CD4-positive, alpha-beta T cell treated with Interleukin-4 for 4 hours (primary cell): ENCODE measurements at regions not wholly inside any gene's neighbourhood (a gene's known extent, or its start where the extent isn't known, plus 50 kb on each side); places are given as distances from the start of the nearest gene placed in this dataset.
"Not testable (repeated sequence)": the region's sequence is repeated elsewhere in the genome, so short reads cannot be mapped to it uniquely, and the experiment has no call there.

Experiments used
- DNase-seq: peaks from one replicate; pipeline ENCODE4 v3.0.0-alpha.2; 2020

GRCh38 chr1:229863651-229864545 lies 203.1 kb upstream of the GALNT2 start:
- no peak for DNase-seq

- DNase-seq: no peak
These were observed 202.3 kb upstream of the GALNT2 start for GRCh38 chr1:229864686-229865230.

GRCh38 chr1:229865321-229865720 lies 201.7 kb upstream of the GALNT2 start:
- DNase-seq: not testable (repeated sequence)

DNA sequence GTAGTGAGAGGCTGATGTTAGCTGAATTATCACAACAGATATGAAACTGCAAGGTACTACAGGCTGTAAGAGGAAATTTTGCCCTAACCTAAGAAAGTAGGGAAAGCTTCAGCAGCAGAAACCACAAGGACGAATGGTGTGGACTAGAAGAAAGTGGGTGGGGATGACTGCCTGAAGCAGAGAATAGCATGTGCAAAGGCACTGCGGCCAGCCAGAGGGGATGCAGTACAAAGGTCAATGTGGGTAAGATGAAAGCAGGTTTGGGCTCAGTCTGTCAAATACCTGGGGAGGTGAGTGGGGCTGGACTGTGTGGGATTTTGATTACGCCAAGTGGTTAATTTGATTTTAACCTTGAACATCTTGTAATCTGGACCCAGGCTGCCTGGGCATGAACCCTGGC lies 199.3 kb upstream of the GALNT2 start:
- DNase-seq: no peak

GRCh38 chr1:229869240-229869639 lies 197.8 kb upstream of the GALNT2 start:
- no peak for DNase-seq

- DNase-seq: no peak
These were observed 197.4 kb upstream of the GALNT2 start for GRCh38 chr1:229869687-229870086.

DNA sequence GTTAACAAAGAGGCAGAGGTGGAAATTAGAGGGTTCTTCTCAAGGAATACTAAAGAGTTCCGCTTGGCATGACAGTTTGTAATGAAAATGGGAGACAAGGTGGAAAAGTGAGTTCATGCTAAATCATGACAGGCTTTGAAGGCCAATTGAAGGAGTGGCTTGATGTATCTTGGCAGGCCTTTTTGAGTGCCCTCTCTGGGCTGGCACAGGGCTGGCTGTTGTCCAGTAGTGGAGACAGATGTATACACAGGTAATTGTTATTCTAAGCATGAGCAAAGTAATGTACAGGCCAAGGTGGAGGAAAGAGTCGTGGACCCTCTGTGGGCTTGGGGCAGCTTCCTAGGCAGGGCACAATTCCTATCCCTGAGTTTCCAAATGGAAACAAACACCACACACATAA lies 196.7 kb upstream of the GALNT2 start:
- DNase-seq: no peak

GRCh38 chr1:229871078-229871676 lies 195.9 kb upstream of the GALNT2 start:
- no peak for DNase-seq

GRCh38 chr1:229874136-229874535 lies 192.9 kb upstream of the GALNT2 start:
- no peak for DNase-seq

GRCh38 chr1:229874609-229875008 lies 192.4 kb upstream of the GALNT2 start:
- DNase-seq: no peak

DNA sequence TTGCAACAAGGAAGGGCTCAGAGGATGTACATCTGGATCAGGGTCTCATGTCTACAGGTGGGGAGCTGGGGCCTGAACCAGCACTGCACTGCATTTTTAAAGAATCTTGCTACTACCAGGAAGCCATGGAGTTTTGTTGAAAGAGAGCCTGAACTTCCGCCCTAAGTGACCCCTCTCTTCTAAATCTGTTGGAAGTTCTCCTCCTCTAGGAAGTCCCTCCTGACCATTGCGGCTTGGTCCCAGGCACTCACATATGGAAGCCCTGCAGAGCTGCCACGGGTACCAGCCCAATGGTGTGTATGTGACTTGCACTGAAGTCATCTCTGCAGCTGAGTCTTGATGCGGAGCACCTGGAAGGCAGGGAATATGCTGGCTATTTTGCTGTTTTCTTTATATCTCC lies 192.0 kb upstream of the GALNT2 start:
- no peak for DNase-seq

GRCh38 chr1:229879746-229880145 lies 187.3 kb upstream of the GALNT2 start:
- no peak for DNase-seq

DNA sequence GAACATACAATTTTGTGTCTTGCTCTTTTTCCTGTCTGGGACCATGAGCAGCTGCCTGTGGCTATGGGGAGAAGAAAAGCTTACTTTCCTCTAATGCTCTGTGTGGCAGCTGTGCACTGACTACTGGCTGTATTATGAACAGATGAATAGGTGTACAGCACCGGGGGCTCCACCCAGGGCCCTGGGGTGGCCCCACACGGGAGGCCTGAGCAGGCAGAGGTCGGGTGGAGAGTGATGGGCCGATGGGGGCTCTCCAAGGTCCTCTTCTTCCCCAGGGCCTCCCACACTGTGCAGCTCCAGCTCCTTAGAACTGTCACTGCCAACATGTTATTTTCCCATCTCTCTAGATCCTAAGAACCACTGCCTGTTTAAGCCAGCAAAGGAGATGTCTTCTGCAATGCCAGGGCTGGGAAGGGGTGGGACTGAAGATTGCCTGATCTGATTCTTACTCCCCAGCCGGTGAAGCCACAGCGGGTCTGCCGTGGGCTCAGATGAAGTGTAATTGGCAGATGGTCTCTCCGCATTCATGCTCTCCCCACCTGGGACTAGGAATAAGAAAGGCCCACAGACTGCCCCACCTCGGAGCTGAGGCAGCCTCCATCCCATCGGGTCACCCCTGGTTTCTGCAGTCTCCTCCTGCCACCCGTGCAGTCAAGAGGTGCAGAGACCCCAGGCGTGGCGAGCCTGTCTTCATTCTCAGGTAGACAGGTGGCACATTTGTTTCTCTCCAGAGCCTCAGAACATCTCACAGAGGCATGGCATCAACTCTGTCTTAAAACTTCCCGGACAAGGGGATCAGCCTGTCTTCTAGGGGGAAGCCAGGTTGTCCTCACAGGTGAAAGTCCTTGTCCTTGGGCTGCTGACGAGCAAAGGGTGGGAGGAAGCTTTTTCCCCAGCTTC lies 186.5 kb upstream of the GALNT2 start:
- no peak for DNase-seq

DNA sequence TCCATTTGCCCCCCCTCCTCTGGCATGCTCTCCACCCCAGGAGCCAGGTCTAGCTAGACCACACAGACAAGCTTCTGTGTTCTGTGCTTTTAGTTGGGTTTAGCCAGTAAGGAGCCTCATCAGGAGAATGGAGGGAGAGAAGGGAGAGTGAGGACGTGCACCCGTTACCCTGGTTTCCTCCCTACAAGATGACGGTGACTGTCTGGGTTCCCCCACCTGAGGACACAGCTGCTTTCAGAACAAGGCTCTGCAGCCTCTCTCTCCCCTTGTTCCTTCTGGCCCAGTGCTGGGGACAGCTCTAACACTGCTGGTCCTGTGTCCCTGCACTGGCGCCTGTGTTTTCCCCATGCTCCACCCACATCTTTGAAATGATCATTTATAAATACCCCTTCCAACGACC lies 184.4 kb upstream of the GALNT2 start:
- DNase-seq: no peak

DNA sequence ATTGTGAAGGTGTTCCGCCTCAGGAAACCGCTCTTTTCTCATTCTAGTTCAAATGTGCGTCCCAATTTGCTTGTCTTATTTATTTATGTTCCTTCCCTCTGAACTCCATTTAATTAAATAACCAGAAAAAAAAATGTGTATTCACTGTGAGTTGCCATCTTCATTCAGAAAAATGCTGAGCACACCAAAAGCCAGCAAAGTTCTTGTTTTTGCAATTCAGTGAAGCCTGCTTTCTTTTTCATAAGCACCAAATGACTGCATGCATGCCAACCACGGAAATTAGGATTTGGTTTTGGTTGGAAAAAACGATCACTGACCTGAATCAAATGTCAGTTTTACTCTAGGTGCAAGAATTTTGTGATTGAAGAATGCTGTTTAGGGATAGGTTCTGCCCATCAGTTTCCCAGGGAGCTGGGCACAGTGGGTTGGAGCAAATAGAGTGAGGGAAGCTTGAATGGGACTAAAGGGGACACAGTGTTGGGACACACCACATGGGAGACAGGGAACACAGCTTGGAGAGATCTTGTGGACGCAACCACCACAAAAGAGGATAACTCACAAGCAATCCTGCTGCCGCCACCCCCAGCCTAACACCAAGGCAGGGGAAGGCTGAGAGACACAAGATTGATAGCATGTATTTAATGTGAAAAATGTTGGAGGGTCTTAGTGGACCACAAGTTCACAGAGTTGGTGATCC lies 183.4 kb upstream of the GALNT2 start:
- no peak for DNase-seq

DNA sequence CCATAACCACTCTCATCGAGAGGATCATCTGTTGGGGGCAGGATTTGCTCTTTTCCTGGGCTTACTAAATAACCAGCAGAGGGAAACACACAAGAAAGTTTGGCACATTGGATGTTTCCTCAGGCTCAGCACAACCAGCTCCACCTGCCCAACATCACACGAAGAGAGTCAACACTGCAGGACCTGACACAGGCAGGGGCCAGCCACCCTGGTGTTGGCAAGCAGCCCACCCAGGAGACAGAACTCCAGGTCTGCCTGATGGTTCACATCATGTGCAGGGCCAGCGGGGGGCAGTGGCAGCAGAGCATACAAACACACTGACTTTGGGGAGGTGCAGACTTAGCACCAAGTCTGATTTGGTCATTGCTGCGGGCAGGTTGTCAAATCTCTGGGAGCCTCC lies 182.3 kb upstream of the GALNT2 start:
- no peak for DNase-seq

DNA sequence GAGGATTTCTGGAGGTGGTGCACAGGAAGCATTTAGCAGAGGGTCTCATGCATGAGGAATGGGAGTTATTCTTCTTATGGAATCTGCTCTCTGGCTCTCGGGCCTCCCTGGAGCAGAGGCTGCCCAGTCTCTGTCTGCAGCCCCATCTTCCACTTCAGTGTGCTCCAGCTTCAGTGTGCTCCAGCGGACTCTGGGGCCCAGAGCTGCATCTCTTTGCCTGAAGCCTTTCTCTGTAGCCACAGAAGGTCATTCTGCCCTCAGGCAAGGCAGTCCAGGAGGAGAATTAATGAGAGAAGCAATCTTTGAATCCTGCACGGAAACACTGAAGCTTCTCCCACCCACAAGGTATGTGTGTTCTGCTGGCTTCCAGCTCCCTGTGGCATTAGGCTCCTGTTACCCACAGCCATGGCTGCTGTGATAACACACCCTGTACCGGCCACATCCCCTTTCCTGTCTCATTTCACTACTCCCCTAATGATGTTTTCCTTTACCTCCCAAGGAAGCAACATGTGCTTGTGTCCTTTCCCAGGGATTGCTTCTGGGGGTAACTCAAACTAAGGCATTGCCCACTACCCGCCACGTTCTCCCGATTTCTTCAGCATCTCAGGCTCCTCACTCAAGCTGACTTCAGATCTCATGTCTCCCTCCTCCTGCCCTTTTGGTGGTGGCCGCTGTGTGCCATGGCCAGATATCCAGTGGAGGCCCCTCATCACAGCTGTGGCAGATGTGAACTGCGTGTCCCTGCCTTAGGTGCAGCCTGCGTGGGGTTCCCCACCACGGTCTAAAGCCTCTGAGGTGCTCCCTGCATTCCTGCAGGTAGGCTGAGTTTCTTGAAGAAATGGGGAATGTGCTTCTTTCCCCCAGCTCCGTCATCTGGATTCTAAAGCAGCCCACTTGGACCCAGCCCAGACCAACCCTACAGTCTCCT lies 181.2 kb upstream of the GALNT2 start:
- DNase-seq: no peak

DNA sequence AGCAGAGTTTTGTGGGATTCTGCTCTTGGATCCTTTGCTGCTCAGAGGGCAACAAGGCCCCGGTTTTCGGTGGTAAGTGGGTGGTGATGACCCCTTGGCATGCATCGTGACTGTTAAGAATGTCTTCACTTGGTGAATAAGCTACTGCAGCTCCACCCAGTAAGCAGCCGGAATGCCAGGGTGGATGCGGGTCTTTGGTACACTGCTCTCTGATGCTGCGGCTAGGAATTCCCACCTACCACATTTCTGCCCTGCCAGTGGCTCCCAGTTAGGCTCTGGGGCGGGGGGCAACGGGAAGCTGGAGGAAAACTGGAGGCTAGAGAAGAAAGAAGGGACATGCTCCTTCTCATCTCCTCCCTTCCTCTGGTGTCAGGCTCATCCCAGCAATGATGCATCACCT lies 180.4 kb upstream of the GALNT2 start:
- no peak for DNase-seq

DNA sequence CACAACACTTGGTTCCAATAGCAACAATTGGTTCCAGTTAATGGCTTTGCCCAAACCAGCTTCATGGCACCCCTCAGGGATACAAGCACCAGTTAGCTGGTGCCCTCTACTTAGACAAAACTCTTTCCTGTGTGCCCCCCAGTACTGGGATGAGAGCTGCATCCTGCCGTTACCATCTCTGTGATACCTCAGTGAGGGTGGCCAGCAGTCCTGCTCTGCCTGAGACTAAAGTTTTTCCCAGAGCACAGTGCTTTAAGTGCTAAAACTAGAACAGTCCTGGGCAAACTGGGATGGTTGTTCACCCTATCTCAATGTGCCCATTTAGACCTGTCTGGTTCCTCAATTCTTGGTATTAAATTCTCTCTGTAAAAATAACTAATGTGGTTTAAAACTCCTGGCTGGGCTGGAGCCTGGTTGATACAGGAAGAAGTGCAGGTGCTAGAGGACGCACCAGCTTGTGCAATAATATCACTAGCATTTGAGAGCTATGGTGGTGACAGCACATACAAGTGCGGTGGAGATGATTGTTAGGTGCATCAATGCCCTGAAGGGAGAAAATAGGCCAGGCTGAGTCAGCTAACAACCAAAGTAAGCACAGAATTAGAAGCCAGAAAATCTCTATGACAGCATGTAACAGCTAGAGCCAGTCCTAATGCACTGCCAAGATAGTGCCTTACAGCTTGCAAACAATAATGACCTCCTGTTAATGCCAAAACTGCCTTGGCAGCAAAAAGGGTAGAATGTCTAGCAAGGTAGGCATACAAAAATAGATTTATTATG lies 179.8 kb upstream of the GALNT2 start:
- no peak for DNase-seq

DNA sequence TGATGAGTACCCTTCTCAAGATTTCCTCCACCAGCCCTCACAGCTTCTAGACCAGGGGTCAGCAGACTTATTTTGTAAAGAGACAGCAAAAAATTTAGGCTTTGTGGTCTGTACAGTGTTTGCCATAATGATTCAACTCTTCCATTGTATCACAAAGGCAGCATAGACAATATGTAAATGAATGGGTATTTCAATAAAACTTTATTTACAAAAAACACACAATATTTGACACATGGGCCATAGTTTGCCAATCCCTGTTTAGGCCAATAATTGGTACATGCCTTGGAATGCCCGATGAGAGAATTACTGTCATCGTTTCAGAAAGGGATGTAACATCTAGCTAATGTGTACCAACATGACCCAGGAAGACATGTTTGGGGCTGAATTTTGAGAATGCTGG lies 178.9 kb upstream of the GALNT2 start:
- no peak for DNase-seq

DNA sequence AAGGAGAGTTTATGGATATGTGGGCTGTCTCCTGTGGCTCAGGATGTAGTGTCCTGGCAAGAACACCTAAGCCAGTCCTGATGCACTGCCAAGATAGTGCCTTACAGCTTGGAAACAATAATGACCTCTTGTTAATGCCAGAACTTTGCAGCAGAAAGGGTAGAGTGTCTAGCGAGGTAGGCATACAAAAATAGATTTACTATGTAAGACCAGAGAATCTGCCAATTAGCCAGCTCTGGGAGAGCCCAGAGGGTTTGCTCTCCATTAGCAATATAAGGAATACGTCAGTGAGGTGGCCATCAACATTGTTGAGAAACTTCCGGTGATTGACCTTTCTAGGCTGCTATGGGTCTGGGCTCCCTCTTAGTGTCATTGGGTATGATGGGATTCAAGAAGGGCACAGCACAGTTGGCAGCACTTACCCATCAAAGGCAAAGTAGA lies 178.5 kb upstream of the GALNT2 start:
- no peak for DNase-seq
